Retinal pigment epithelial cell (primary cell): ENCODE measurements at regions not wholly inside any gene's neighbourhood (a gene's known extent, or its start where the extent isn't known, plus 50 kb on each side); places are given as distances from the start of the nearest gene placed in this dataset.

ENCODE experiments used
- DNase-seq: peaks from one replicate; pipeline ENCODE4 v3.0.0-alpha.2; 2010; ENCODE audit warnings: low read depth
- H3K4me3 ChIP-seq: 2 replicates; pipeline ENCODE4 v1.5.1; 2011; ENCODE audit warnings: mild to moderate bottlenecking, low read length, control low read depth, moderate library complexity
- TF ChIP-seq, protein P1 (sequence below): conservative IDR thresholded peaks from 2 replicates; pipeline ENCODE4 v1.5.1; 2011; ENCODE audit warnings: low read depth, low read length, control low read depth, inconsistent platforms

DNA sequence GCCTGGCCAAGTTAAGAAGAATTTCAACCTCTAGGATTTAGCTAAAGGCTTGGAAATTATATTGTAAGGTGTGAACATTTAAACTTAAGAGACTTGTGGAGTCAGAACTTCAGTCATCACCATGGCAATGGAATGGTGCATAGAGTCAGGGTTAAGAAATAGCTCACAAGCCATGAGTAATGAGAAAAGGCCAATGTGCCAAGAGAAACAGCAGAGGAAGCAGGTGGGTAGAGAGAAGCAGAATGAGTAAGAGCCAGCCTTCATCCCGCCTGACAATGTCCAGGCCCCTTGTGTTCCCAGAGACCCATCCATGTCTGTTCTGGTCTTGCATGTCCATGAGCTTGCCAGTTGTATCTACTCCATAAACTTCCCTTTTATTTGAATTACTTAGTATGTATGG, 62.6 kb upstream of the TBX20 start:
- TF ChIP-seq, protein P1, sequence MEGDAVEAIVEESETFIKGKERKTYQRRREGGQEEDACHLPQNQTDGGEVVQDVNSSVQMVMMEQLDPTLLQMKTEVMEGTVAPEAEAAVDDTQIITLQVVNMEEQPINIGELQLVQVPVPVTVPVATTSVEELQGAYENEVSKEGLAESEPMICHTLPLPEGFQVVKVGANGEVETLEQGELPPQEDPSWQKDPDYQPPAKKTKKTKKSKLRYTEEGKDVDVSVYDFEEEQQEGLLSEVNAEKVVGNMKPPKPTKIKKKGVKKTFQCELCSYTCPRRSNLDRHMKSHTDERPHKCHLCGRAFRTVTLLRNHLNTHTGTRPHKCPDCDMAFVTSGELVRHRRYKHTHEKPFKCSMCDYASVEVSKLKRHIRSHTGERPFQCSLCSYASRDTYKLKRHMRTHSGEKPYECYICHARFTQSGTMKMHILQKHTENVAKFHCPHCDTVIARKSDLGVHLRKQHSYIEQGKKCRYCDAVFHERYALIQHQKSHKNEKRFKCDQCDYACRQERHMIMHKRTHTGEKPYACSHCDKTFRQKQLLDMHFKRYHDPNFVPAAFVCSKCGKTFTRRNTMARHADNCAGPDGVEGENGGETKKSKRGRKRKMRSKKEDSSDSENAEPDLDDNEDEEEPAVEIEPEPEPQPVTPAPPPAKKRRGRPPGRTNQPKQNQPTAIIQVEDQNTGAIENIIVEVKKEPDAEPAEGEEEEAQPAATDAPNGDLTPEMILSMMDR = no peak
- DNase-seq = no peak
- no peak overlapping the region for H3K4me3 ChIP-seq

DNA sequence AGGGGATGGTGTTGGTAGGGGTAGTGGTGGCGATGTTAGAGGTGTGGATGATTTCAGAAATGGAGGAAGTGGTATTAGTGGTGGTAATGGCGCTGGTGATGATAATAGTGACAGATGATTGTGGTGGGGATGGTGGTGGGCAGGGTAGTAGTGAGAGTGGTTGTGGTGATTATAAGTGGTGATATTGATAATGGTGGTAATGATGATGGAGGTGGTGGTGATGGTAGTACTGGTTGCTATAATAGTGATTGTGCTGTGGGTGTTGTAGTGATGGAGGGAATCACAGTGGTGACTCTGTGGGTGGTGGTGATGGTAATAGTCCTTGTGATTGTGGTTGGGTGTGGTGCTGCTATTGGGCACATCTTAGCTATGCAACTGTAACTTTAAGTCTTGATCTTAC, 61.6 kb upstream of the TBX20 start:
- H3K4me3 ChIP-seq = no peak overlapping the region
- TF ChIP-seq, protein P1 = no peak
- no peak for DNase-seq

DNA sequence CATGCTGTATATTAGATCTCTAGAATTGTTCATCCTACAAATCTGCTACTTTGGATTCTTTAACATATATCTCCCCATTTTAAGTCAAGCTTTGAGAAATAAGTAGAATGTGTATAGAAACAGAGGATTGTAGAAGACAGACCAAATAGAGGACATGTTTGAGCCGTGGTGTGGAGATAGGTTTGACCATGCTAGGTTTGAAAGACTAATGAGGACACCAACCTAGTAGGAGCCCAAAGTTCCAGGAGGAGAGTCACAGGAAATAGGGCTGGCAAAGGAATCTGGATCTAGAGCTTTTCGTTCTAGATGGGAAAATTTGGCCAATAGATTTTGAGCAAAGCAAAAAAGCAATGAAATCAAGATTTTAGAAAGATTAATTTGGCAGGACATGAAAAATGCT, 60.5 kb upstream of the TBX20 start:
- DNase-seq = no peak
- TF ChIP-seq, protein P1 = no peak
- H3K4me3 ChIP-seq = no peak overlapping the region

DNA sequence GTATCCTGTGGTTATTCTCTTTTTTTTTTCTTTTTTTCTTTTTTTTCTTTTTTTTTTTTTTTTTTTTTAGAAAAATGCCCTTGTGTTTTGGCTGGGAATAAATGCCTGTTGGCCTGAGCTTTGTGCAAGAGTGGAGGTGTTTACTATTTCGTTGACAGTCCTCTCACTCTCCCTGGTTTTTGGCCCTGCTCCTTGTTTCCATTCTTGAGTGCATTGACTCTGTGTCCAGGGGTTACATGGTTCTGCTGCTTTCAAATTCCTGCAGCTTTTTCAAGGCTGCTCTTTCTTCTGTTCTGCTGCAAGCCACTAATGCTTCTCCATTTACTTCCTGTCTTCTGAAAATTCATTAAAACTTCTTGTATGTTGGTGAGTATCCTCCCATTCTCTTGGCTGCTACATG, 59.7 kb upstream of the TBX20 start:
- no peak for DNase-seq
- TF ChIP-seq, protein P1 = no peak
- H3K4me3 ChIP-seq = no peak overlapping the region
